Erythroblast (primary cell): ENCODE measurements at regions not wholly inside any gene's neighbourhood (a gene's known extent, or its start where the extent isn't known, plus 50 kb on each side); places are given as distances from the start of the nearest gene placed in this dataset.

Experiments
- DNase-seq, 2 experiments: peaks; one replicate each; lab custom pipeline; 2025; lab: John Stamatoyannopoulos, UW
- GATA1 ChIP-seq: IDR thresholded peaks from 2 replicates; pipeline ENCODE4 v1.6.1; 2011; ENCODE audit warnings: low read depth, mild to moderate bottlenecking, control low read depth, low read length, moderate library complexity
- POLR2A ChIP-seq: IDR thresholded peaks from 2 replicates; pipeline ENCODE4 v1.6.1; 2011; ENCODE audit warnings: mild to moderate bottlenecking, low read length

GRCh38 chr10:121098211-121098610 is 247.0 kb downstream of the WDR11 start:
- TF ChIP-seq POLR2A, result no peak
- no peak for TF ChIP-seq GATA1
- DNase-seq, result no peak

- no peak for DNase-seq
- no peak for TF ChIP-seq GATA1
- TF ChIP-seq POLR2A, result no peak
Observed at GRCh38 chr10:121098751-121099150, 247.6 kb downstream of the WDR11 start.

- DNase-seq, result no peak
- TF ChIP-seq POLR2A (no peak), GATA1 (no peak)
Observed at GRCh38 chr10:121099181-121099580, 248.0 kb downstream of the WDR11 start.

GRCh38 chr10:121099592-121099991 is 248.4 kb downstream of the WDR11 start:
- TF ChIP-seq POLR2A (no peak), GATA1 (no peak)
- DNase-seq, result no peak

GRCh38 chr10:121101561-121101960 is 250.4 kb downstream of the WDR11 start:
- TF ChIP-seq POLR2A (no peak), GATA1 (no peak)
- DNase-seq, result no peak

- TF ChIP-seq POLR2A (no peak), GATA1 (no peak)
- DNase-seq, result no peak
Observed at GRCh38 chr10:121102706-121103105, 251.5 kb downstream of the WDR11 start.

- TF ChIP-seq GATA1, result no peak
- TF ChIP-seq POLR2A, result no peak
- no peak for DNase-seq
Observed at GRCh38 chr10:121104476-121105111, 253.4 kb downstream of the WDR11 start.

- no peak for DNase-seq
- no peak for TF ChIP-seq GATA1
- TF ChIP-seq POLR2A, result no peak
Observed at GRCh38 chr10:121106611-121107010, 255.4 kb downstream of the WDR11 start.

- no peak for DNase-seq
- no peak for TF ChIP-seq POLR2A
- no peak for TF ChIP-seq GATA1
Observed at GRCh38 chr10:121108051-121108450, 256.9 kb downstream of the WDR11 start.

GRCh38 chr10:121110369-121110768 is 259.2 kb downstream of the WDR11 start:
- DNase-seq, result no peak
- TF ChIP-seq GATA1, result no peak
- no peak for TF ChIP-seq POLR2A

GRCh38 chr10:121112136-121112535 is 261.0 kb downstream of the WDR11 start:
- TF ChIP-seq GATA1 (no peak), POLR2A (no peak)
- DNase-seq, result no peak

- TF ChIP-seq GATA1 (no peak), POLR2A (no peak)
- no peak for DNase-seq
Observed at GRCh38 chr10:121112579-121113384, 261.6 kb downstream of the WDR11 start.

GRCh38 chr10:121113385-121113696 is 262.2 kb downstream of the WDR11 start:
- no peak for DNase-seq
- TF ChIP-seq GATA1 (no peak), POLR2A (no peak)

- no peak for DNase-seq
- TF ChIP-seq POLR2A (no peak), GATA1 (no peak)
Observed at GRCh38 chr10:121113911-121114310, 262.7 kb downstream of the WDR11 start.
